OCI-LY7 (cell line): ENCODE measurements at regions not wholly inside any gene's neighbourhood (a gene's known extent, or its start where the extent isn't known, plus 50 kb on each side); places are given as distances from the start of the nearest gene placed in this dataset.

Source experiments
- BruUV-seq: library from RNA; stranded (reverse); fragments of 400-500 nt; replicated peaks from 2 replicates; lab custom pipeline; 2021; lab: Mats Ljungman, UMichigan
- CTCF ChIA-PET: fragments of 300-600 bp; sonication (Branson Sonifier 250); formaldehyde crosslinking; loops from one replicate; lab custom pipeline; 2022; ENCODE audit warnings: antibody characterized with exemption; ENCODE audit not compliant: unreplicated experiment; lab: Charles Lee
- POLR2A ChIA-PET: fragments of 300-600 bp; sonication (Branson Sonifier 250); formaldehyde crosslinking; loops from one replicate; lab custom pipeline; 2022; ENCODE audit warnings: antibody characterized with exemption; lab: Charles Lee
- DNase-seq: peaks from one replicate; pipeline ENCODE4 v3.0.0-alpha.2; 2015; ENCODE audit warnings: low spot score
- H2AFZ ChIP-seq: fragments of 200-600 bp; sonication (generic), shearing (Covaris generic); 2 replicates; pipeline ENCODE4 v1.6.1; 2014; ENCODE audit warnings: mild to moderate bottlenecking, antibody characterized with exemption, low read length, moderate library complexity
- H3K27ac ChIP-seq: fragments of 200-600 bp; sonication (generic); 2 replicates; pipeline ENCODE4 v1.5.1; 2014; ENCODE audit warnings: mixed run types, low read depth, mild to moderate bottlenecking, moderate library complexity, low read length, inconsistent platforms; ENCODE audit not compliant: poor library complexity, severe bottlenecking
- H3K36me3 ChIP-seq: fragments of 200-600 bp; sonication (generic); 2 replicates; pipeline ENCODE4 v1.6.1; 2014; ENCODE audit warnings: mild to moderate bottlenecking, antibody characterized with exemption, low read length, moderate library complexity, mixed read lengths; ENCODE audit not compliant: insufficient read depth
- H3K4me1 ChIP-seq: fragments of 200-600 bp; sonication (generic); 2 replicates; pipeline ENCODE4 v1.5.1; 2014; ENCODE audit warnings: mild to moderate bottlenecking, low read length; ENCODE audit not compliant: insufficient read depth, poor library complexity, severe bottlenecking
- H3K4me2 ChIP-seq: fragments of 200-600 bp; sonication (generic); 2 replicates; pipeline ENCODE4 v1.6.1; 2014; ENCODE audit warnings: mild to moderate bottlenecking, low read length
- H3K4me3 ChIP-seq: fragments of 200-600 bp; sonication (generic); 2 replicates; pipeline ENCODE4 v1.5.1; 2014; ENCODE audit warnings: mild to moderate bottlenecking, low read depth, low read length; ENCODE audit not compliant: poor library complexity, severe bottlenecking
- H3K79me2 ChIP-seq: fragments of 200-600 bp; sonication (generic); 2 replicates; pipeline ENCODE4 v1.6.1; 2016; ENCODE audit warnings: low read depth, mild to moderate bottlenecking, low read length, moderate library complexity, mixed read lengths; ENCODE audit not compliant: insufficient read depth
- H3K9me2 ChIP-seq: fragments of 200-600 bp; sonication (generic); 2 replicates; pipeline ENCODE4 v1.6.1; 2016; ENCODE audit warnings: mild to moderate bottlenecking, low read length, mixed read lengths; ENCODE audit not compliant: insufficient read depth
- H3K9me3 ChIP-seq: fragments of 200-600 bp; sonication (generic); 2 replicates; pipeline ENCODE4 v1.6.1; 2014; ENCODE audit warnings: mild to moderate bottlenecking, mixed run types, low read length, mixed read lengths
- H4K20me1 ChIP-seq: fragments of 200-600 bp; sonication (generic); 2 replicates; pipeline ENCODE4 v1.6.1; 2014; ENCODE audit warnings: mild to moderate bottlenecking, antibody characterized with exemption, low read length, moderate library complexity, mixed read lengths; ENCODE audit not compliant: insufficient read depth
- EZH2phosphoT487 ChIP-seq: fragments of 200-600 bp; sonication (generic); IDR thresholded peaks from 2 replicates; pipeline ENCODE4 v1.6.1; 2018; ENCODE audit warnings: low read depth, borderline replicate concordance, mild to moderate bottlenecking, mixed run types, antibody characterized with exemption, low read length, moderate library complexity, mixed read lengths
- intact Hi-C: fragments of 100-400 bp; cut with micrococcal nuclease; formaldehyde crosslinking; loops from one replicate; pipeline ENCODE4 v1.10.0; 2022; ENCODE audit not compliant: unreplicated experiment
- TF ChIP-seq, protein P1 (sequence below): fragments of 200-600 bp; sonication (generic); conservative IDR thresholded peaks from 2 replicates; pipeline ENCODE4 v1.5.1; 2014; ENCODE audit warnings: mild to moderate bottlenecking, antibody characterized with exemption, low read length, moderate library complexity, mixed read lengths

DNA sequence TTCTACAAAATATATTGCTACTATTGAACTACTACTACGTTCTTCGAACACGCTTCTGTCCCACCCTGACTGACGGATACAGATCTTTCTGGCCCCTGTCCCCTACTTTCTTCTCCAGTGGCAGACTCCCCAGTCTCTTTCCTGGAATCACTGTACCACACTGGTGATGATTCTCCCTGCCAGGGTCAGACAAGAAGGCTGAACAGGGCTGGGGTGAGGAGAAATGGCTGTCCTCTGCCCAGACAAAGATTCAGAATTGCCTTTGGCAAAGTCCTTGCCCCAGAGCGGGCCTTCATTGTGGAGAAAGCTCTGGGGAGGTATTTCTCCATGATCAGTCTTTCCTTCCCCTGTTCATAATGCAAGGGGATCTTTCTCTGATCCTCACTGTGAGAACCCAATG is 1417.1 kb downstream of the BRD1 start:
- ChIA-PET POLR2A (no interaction called here), CTCF (no interaction called here)
- H3K27ac ChIP-seq = no peak overlapping the region
- H3K4me3 ChIP-seq = no peak overlapping the region
- no peaks in the 10 kb centered on the region for H3K4me1 ChIP-seq
- DNase-seq = no peak
- TF ChIP-seq EZH2phosphoT487 = no peak
- TF ChIP-seq, protein P1, sequence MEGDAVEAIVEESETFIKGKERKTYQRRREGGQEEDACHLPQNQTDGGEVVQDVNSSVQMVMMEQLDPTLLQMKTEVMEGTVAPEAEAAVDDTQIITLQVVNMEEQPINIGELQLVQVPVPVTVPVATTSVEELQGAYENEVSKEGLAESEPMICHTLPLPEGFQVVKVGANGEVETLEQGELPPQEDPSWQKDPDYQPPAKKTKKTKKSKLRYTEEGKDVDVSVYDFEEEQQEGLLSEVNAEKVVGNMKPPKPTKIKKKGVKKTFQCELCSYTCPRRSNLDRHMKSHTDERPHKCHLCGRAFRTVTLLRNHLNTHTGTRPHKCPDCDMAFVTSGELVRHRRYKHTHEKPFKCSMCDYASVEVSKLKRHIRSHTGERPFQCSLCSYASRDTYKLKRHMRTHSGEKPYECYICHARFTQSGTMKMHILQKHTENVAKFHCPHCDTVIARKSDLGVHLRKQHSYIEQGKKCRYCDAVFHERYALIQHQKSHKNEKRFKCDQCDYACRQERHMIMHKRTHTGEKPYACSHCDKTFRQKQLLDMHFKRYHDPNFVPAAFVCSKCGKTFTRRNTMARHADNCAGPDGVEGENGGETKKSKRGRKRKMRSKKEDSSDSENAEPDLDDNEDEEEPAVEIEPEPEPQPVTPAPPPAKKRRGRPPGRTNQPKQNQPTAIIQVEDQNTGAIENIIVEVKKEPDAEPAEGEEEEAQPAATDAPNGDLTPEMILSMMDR = no peak
- H3K9me3 ChIP-seq = no peaks in the 10 kb centered on the region
- no peaks in the 10 kb centered on the region for H4K20me1 ChIP-seq
- no peak overlapping the region for H3K4me2 ChIP-seq
- H3K79me2 ChIP-seq = no peaks in the 10 kb centered on the region
- BruUV-seq = no TSS peak
- intact Hi-C loops = no loop called here
- H3K36me3 ChIP-seq = no peaks in the 10 kb centered on the region
- H2AFZ ChIP-seq = no peak overlapping the region
- H3K9me2 ChIP-seq = no peaks in the 10 kb centered on the region

DNA sequence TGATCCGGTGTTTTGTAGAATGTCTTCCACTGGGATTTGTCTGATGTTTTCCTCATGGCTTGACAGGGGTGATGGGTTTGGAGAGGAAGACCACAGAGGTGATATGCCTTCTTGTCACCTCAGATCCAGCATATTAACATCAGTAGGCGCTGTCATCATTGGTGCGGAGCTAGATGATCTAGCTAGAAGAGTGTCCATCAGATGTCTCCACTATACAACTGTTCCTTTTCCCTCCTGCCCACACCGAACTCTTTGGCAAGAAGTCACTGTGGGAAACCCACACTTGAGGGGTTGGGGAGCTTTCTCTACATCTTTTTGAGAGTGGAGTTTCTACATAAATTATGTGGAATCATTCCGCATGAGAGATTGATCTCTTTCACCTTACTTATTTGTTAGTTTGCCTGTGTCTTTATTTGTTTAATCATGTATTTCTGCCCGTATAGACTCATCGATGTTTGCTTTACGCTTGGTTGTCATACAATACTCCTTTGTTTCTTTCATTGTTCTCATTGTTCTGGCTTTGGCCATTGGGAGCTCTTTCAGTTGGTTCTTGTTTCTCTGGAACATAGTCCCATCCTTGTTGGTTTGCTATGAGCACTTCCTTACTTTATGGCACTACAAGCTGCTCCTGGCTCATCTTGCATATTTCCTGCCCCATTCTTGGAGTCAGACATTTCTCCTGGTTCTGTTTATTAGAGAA is 1420.3 kb downstream of the BRD1 start:
- Histone ChIP-seq H3K36me3 (no peaks in the 10 kb centered on the region), H3K27ac (no peak overlapping the region), H3K9me2 (no peaks in the 10 kb centered on the region), H2AFZ (no peak overlapping the region), H3K4me3 (no peak overlapping the region), H3K4me1 (no peaks in the 10 kb centered on the region), H4K20me1 (no peaks in the 10 kb centered on the region), H3K4me2 (no peak overlapping the region), H3K9me3 (no peaks in the 10 kb centered on the region), H3K79me2 (no peaks in the 10 kb centered on the region)
- POLR2A ChIA-PET = no interaction called here
- TF ChIP-seq, protein P1 = no peak
- TF ChIP-seq EZH2phosphoT487 = no peak
- intact Hi-C loops = no loop called here
- no TSS peak for BruUV-seq
- no peak for DNase-seq
- CTCF ChIA-PET = no interaction called here

DNA sequence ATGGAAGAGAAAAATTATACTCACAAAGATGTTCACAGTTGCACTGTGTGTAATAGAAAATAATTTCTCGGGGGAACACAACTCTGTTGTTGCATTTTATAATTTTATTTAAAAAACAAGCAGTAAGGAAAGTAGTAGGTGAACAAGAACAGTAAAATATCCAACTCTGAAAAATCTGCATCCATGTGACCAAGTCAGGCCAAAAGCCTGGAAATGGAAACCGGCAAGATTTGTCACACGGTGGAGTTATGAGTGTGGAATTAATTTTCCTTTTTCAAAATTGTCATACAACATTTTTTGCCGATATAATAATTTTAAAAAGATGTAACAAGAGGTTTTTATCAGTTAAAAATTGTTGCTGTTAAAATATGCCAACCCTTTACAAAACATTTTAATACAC is 1421.5 kb downstream of the BRD1 start:
- H3K4me2 ChIP-seq = no peak overlapping the region
- H3K9me2 ChIP-seq = no peaks in the 10 kb centered on the region
- CTCF ChIA-PET = no interaction called here
- H3K36me3 ChIP-seq = no peaks in the 10 kb centered on the region
- TF ChIP-seq, protein P1 = no peak
- no peak for TF ChIP-seq EZH2phosphoT487
- BruUV-seq = no TSS peak
- no peak overlapping the region for H3K4me3 ChIP-seq
- no peak overlapping the region for H3K27ac ChIP-seq
- no peak overlapping the region for H2AFZ ChIP-seq
- H4K20me1 ChIP-seq = no peaks in the 10 kb centered on the region
- no peak for DNase-seq
- no peaks in the 10 kb centered on the region for H3K9me3 ChIP-seq
- POLR2A ChIA-PET = no interaction called here
- H3K4me1 ChIP-seq = no peaks in the 10 kb centered on the region
- intact Hi-C loops = no loop called here
- no peaks in the 10 kb centered on the region for H3K79me2 ChIP-seq
